Stomach (tissue), 4 donors: ENCODE measurements at regions not wholly inside any gene's neighbourhood (a gene's known extent, or its start where the extent isn't known, plus 50 kb on each side); places are given as distances from the start of the nearest gene placed in this dataset.
"Not testable (repeated sequence)": the region's sequence is repeated elsewhere in the genome, so short reads cannot be mapped to it uniquely, and the experiment has no call there.

Experiments used
- EP300 ChIP-seq: sonication (generic); formaldehyde crosslinking; IDR thresholded peaks from one replicate; pipeline ENCODE4 v1.6.1; 2017; ENCODE audit warnings: antibody characterized with exemption
- POLR2A ChIP-seq, 4 donors: fragments of 450-650 bp; IDR thresholded peaks; one replicate each; pipeline ENCODE4 v1.6.1; 2016; ENCODE audit warnings: antibody characterized with exemption in 4 of 4, control low read depth in 2 of 4, mild to moderate bottlenecking in 1 of 4, moderate library complexity in 1 of 4

DNA sequence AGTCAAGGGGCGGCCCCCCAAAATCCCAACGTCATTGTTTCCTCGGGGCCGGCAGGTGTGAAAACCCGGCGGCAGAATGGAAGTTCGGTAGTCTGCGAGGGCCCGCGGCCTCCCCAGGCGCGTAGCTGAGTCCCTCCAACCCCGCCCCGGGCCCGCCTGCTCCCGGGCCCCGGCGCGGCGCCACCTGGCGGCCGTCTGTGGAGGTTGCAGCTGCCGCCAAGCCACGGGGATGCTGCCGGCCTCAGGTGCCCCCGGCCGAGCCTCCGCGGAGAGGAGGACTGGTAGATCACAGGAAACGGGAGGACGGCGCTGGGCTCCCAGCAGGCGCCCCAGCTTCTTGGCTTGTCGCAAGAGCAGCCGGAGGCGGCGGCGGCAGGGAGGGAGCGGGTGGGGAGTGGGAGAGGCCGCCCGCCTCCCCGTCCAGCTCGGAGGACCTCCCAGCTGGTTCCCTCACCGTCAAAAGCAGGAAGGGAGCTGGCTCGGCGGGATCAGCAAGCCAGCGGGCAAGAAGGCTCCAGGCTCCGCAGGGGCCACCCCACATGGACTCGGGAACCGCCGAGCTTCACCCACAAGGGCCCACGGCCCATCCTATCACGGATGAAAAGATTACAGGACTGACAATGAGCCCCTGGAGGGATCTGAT lies 86.7 kb downstream of the FAM72C start:
- TF ChIP-seq POLR2A (IDR thresholded peaks at IDR 0.05); EP300: not testable (repeated sequence)
